ENCODE measurements at regions not wholly inside any gene's neighbourhood (a gene's known extent, or its start where the extent isn't known, plus 50 kb on each side); places are given as distances from the start of the nearest gene placed in this dataset.

GRCh38 chr10:129136074-129136473, 331.0 kb upstream of the MGMT start:
- no peak for TF ChIP-seq CTCF (IDR thresholded peaks at IDR 0.05 in 2 of 3, conservative IDR thresholded peaks at IDR 0.05 in 1 of 3; ENCODE audit: borderline replicate concordance in 1 of 3, insufficient read depth in 1 of 3, low read depth in 2 of 3, low read length in 2 of 3)
- TF ChIP-seq POLR2AphosphoS5 (IDR thresholded peaks at IDR 0.05; ENCODE audit: low read depth, low read length), result no peak
